HUDEP-2 (cell line): ENCODE measurements at regions not wholly inside any gene's neighbourhood (a gene's known extent, or its start where the extent isn't known, plus 50 kb on each side); places are given as distances from the start of the nearest gene placed in this dataset.

Experiments used
- DNase-seq, 76 experiments: peaks; one replicate each; lab custom pipeline; 2025; ENCODE audit not compliant: unreplicated experiment in 76 of 76; lab: John Stamatoyannopoulos, UW

DNA sequence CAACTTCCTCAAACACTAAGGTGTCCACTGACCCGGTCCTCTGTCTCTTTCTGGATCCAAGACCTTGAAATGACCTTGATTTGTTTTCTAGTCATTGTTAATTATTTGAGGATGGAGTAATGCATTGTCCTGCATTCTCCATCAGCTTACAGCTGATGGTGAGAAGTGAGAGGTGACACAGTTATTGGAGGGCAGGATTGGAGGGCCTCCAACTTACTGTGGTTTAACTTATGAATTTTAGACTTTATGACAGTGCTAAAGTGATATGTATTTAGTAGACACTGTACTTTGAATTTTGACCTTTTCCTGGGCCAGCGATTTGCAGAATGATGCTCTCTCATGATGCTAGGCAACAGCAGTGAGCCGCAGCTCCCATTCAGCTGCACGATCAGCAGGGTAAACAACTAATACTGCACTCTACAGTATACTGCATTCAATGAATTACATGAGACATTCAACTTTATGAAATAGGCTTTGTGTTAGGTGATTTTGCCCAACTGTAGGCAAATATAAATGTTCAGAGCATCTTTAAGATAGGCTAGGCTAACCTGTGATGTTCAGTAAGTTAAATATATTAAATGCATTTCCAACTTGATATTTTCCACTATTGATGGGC, 200.0 kb upstream of the MEX3C start:
- peak in 1 of 76 experiments; percentile 4 for DNase-seq

DNA sequence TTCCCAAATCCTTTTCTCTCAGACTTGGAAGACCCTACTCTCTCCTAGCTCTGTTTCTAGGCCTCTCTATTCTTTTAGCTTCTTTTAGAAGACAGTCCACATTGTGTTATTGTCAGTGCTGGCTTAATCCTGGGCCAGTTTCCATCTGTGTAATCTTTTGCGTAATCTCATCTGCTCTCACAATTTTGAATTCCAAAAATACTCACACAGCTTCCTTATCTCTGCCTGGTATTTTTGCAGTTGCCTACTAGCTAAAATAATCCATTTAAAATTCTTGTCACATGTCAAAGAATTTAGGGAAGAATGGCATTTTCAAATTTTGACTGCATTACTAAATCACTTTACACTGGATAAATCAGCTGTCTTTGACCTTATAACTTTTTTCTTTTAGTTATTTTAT, 200.6 kb upstream of the MEX3C start:
- no peak for DNase-seq

DNA sequence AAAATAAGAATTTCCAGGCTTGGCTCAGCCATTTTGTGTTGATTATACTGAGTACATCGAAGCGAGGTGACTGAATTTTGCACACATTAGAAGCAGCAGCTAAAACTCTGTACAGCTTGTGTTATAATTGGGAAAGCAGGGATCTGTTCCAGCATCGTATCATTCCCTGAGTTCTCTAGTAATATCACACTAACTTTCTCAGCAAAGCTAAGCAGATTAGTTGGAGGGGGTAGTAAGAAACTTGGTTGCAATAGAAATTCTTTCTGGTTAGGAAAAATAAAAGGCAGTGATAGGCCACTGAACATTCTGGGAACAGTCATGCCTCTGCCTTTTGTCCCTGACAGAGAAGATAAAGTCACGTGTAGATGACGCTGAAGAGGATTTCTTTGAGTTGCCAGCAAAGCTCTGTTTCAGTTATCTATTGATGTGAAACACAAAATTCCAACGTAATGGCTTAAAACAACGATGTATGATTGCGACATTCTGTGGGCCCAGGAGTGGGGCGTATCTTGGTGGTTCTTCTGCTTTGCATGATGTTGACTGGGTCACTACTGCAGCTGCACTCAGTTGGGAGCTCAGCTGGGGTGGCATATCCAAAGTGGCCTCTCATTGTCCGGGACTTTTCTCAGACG, 202.1 kb upstream of the MEX3C start:
- no peak for DNase-seq

DNA sequence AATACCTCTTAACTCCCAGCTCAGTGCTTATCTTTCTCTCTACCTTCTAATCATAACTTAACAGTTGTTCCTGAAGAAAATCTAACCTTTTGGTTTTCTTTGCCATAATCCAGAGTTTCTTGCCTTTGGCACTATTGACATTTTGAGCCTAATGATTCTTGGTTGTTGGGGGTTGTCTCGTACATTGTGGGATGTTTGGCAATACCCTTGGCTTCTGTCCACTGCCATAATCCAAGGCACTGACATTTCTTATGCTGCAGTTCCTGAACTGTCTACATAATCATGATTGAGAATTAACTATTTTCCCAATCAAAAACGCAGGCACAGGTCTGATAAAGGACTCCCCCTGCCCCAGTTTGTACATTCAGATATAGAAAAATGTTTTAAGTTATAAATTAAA, 203.2 kb upstream of the MEX3C start:
- DNase-seq = no peak

DNA sequence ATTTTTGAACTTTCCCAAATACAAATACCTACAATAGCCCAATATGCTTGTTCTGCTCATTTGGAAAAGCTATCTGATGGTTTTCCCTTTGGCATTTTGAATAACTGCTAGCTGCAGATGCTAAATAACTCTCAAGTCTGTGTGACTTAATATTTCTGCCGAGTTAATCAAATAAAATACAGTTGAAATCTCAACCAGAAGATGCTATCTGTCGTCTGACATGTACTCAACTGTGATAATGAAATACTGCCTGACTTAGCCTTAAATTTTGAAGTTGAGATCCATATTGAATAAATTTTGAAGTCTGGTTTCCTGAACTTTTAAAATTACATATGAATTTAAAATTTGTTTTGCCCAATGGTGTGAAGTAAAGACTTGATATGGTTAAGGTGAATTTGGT, 204.4 kb upstream of the MEX3C start:
- DNase-seq = no peak

DNA sequence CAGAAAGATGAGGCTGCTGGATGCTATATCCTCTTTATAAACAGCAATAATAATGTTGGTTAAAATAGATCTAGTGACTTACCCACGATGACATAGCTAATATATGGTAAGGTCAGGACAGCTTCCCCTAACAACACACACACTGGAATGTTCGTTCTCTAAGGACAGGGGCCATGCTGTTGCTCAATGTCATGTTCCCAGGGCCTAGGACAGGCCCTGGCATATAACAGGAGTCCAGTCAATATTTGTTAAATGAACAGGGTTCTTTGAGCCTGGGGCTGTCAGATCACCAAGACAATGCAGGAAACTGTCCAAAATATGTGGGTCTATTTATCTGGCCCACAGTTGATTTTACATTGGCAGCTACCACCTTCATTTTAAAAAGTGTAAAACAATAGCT, 207.1 kb upstream of the MEX3C start:
- DNase-seq = no peak

DNA sequence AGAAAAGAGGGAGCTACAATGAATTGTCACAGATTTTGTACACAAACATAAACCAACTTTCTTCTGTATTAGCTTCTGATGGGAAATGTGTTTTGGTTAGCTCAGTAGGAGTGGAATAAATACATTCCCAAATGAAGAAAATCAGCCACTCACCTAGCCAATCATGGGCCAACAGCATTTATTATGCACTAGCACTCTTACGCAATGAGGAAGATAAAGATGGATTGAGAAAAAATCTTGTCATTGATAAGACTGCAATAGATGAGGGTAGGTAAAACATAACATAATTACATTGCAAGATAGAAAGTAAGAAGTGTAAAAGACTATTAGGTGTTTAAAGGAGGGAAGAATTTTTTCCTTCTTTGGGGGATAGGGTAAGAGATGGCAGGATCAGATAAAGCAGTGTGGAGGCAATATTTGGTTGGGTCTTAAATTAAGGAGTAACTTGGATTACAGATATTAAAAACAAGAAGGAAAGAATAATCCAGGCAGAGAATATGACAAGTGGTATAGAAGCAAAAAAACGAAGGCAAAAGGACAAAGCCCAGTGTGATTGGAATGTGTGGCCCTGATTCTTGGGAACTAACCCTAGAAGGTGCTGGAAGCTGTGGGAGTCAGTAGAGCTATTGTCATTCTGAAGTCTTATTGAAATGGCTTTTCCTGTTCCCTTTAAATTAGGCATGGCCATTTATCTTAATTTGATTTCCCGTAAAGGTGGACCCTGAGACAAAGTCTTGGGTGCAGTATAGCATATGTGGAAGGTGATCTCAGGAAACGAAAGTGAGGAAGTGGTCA, 208.4 kb upstream of the MEX3C start:
- DNase-seq = no peak

DNA sequence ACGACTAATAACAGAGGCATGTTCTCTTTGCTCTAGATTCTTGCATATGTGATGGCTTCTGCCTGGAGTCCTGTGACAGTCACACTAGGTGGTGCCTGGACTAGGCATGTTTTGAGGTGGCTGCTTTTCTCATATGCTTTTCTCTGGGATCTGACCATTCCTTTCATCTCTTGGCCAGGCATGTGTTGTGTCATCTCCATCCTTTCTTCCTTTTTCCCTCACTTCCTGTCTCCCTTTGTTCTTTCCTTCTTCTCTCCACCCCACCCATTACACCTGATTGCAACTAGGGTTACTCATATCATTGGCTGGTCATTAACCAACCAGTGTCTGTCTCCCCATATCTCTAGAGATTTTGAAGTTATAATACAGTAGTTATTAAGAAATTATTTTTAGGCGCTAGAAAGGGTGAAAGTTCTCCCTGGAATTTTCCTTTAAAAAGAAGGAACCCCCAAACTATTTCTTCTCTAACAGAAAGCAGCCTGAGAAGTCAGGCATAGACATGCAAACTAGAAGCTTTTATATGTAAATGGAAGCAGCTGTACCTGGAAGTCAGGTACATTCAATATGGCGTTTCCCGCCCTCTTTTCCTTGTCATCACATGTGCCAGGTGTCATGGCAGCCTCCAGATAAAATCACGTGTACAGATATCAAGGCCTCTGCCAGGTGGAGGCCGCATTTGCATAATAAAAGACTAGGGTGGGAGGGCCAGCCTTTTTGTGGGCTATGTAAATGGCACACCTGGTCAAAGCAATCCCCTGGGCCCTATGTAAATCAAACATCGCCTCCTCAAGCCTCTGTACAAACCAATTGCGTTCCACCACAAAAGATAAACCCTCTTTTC, 220.4 kb upstream of the MEX3C start:
- DNase-seq = no peak

DNA sequence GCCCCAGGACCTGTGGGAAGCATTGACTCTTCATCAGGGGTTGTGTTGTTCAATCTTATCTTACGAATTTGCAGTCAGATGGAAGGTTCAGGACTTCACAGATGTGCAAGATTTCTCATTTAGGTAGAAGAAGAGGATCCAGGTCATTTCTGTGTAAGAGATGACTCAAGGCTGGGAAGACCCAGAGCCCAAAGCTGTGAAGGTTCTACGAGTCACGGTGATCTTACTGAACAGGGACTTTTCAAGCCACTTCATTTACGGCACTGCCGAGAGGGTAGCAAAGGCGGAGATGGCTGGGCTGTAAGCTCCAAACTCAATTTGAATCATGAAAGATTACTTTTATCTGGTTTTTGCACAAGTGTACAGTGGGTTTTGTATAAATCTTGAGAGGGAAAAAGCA, 228.0 kb upstream of the MEX3C start:
- no peak for DNase-seq

DNA sequence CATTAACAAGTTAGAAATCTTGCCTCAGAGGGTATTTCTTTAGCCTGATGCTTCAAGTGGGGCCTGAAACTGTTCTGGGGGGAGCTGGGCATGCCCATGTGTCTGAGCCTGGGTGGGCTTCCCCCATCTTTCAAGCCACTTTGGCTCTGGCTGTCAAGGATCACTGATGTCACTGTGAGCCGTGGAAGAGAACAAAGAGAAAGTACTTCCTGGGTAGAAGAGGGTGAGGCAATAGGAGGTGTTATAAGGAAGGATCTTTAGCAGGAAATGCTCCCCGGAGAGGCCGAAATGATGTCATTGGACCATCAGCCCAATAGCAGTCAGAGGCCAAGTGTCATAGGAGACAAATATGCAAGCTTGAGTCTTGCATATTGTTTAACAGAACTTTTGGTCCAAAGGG, 228.4 kb upstream of the MEX3C start:
- DNase-seq = no peak

DNA sequence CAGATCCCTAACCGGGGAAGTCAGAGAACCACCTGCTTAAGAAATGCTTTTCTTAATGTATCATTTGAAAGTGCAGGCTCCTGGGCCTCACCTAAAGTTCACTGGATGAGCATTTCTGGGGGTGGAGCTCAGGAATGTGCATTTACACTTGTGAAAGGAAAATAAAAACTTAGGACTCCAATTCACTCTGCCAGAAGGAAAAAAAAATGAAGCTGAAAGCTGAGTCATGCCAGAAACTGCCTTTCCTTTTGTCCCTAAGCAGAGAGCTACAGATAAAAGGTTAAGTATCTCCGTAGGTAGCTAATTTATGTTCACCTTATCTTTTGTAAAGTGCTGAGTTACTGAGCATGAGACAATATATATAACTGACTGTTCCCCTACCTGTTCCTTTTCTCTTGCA, 229.5 kb upstream of the MEX3C start:
- DNase-seq = no peak

DNA sequence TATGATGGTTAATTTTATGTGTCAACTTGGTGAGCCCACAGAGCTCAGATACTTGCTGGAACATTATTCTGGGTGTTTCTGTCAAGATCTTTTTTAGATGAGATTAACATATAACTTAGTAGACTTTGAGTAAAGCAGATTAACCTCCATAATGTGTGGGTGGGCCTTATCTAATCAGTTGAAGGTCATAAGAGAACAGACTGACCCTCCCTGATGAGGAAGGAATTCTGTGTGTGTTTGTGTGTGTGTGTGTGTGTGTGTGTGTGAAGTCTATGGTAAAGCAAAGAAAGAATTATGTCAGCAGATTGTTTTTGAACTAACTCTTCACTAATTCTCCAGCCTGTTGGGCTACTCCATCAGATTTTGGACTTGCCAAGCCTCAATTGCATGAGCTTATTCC, 232.2 kb upstream of the MEX3C start:
- DNase-seq = no peak

DNA sequence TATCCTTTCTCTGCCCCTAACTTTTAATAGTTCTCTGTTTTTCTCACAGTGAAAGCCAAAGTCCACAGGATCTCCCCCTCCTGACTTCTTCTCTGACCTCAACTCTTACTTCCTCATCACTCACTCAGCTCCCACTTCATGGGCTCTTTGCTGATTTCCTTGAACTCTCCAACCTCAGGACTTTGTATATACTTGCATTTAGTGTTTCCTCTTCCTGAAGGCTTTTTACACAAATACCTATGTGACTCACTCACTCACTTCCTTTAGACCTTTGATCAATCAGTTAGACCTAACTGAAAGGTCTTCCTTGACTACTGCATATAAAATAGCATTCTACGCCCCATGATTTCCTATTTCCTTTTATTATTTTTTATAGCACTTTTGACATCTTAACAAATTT, 233.1 kb upstream of the MEX3C start:
- no peak for DNase-seq

DNA sequence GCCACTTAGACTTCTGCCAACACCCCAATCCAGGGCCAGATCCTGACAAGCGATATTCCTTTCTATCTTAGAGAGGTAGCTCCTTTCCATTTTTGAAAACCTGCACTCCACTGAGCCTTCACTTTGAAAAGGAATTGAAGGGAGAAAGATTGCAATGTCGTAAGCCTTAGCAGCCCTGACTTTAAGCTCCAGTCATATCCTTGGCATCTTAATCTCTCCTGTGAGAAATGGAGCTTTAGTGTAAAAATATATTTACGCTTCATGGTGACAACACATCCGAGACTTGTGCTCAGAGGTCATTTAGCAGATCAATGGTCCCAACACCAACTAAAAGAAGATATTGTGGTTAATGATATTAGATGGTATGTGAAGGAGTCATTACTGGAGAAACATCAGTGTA, 235.8 kb upstream of the MEX3C start:
- no peak for DNase-seq

DNA sequence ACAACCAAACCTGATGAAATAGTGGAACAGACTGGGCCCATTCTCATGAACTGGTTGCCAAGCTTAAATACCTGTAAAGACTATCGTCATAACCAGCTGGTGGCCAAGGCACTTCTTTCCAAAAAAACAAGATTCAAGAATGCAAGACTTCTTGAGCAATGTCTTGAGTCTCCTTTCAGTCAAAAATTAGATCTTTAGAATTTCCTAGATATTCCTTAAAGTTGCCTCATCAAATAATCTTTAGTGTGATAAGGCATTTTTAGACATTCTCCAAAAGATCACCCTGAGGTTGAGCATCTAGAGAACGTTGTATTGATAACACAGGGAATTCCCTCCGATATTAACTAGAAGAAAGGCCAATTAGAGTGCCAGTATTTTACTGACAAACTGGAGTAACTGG, 236.4 kb upstream of the MEX3C start:
- no peak for DNase-seq

DNA sequence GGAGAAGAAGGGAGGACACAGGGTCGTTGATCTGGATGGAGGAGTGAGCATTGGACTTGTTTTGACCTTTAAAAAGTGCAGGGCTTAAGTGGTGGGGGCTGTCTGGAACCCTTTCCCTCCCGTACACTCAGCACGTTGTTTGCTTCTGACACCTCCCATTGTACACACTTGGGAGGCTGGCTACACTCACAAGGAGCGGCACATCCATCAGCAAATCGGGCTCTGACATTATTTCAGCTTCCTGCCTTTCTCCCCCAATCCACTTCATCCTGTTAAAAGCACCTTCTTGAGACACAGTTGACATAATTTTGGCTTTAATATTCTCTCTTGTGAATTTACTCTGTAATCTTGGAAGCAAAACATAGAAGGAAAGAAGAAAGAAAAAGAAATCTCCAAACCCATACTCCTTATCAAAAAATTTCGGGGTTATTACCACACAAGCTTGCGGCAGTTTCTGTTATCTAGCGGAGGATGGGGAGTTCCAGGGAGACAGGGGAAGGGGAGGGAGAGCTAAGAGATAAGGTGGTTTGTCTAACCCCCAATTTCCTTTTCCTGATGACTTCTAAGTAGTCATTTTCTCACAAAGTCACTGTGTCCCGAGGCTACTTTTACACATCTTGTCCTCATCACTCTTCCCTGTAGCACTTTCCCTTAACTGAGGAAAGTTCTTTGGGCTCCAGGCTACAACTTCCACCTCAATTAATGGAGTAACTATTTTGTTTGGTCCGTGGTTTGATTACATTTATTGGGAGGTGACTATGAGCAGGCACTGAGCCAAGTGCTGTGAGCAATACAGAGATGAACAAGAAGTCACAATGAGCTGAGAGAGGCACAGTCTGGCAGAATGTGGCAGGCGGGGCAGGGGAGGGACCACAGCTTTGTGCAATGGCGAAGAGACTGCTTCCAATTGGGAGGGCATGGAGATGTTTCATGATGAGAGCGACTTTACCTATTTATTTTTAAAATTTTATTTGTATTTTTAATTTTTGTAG, 240.1 kb upstream of the MEX3C start:
- peak in 3 of 76 experiments; percentile 2 to 25 (median 10) for DNase-seq

DNA sequence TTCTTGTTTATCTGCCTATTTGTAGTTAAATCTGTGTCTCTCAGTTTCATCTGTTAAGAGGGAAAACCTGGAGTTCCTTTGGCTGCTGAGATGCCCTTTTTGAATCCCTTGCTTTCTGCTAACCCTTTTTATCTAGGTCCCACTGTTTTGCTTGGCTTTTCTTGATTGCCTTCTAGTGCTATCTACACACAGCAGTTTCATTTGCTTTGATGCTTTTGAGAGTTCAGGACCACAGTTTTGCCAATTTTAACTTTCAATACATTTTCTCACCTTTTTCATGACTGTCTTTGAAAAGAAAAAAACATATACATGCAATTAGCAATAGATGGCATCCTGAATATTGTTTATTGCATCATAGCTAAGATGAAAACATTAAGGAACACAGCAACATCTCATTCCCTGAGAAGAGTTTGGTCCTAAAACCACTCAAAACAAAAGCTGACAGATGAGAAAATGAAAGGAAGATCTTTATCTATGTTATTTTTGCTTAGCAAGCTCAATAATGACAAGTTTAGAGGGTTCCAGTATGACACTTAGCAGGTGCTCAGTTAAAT, 241.4 kb upstream of the MEX3C start:
- DNase-seq = no peak

DNA sequence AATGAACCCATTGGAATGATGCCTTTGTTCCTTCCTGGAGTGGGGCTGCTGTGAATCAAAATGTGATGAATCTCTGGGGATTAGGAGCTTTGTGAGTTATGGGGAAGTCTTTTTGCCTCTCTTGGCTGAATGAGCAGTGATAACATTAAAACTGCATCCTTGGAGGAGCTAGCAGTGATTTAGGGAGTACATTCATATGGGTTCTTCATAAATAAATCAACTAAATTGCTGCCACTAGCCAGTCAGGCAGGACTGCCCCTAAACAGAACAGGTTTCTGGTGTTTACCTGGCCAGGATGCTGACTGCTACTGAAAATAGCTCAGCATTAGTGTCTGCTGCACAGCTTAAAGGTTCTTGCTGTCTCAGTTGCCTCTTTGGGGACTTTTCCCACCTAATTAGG, 244.5 kb upstream of the MEX3C start:
- no peak for DNase-seq

DNA sequence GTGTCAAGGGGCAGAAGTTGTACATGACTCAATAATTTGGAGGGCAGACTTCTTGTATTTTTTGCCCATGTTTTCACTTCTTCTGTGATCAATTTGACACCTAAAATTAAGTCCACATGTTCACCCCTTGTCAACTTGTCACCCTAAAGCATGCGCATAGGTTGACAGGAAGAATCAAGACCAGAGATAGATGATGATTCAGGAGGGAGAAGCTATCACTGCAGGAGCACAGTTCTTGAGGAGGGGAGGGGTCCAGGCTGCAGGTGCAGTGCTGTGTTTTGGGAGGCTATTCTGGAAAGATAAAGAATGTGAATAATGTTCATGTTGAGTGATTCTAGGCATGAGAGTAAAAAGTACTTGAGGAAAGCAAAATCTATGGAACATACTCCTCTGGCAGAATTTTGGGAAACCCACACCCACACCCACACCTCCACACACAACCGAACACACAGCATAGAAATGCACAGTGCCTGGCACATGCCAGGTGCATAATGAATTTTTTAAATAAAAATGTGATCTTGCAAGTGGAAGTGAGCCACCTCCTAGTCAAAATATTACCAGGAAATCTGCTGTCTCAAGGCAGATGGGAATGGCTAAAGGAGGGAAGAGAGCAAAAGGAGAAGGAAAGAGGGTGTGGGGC, 249.2 kb upstream of the MEX3C start:
- DNase-seq = no peak
